Mucosa of descending colon (tissue), 3 donors: ENCODE measurements at regions not wholly inside any gene's neighbourhood (a gene's known extent, or its start where the extent isn't known, plus 50 kb on each side); places are given as distances from the start of the nearest gene placed in this dataset.

Experiments
- ATAC-seq: fragments of 200-7000 bp; cut with Tn5 transposase; one replicate; pipeline ENCODE4 v1.9.1; 2020; ENCODE audit warnings: mild to moderate bottlenecking, moderate library complexity
- DNase-seq, 3 donors: peaks; one replicate each; pipeline ENCODE4 v3.0.0-alpha.2; 2020
- H3K36me3 ChIP-seq: fragments of 200-600 bp; one replicate; pipeline ENCODE4 v1.8.0; 2021; ENCODE audit warnings: low read depth, mild to moderate bottlenecking
- H3K4me1 ChIP-seq: fragments of 200-600 bp; one replicate; pipeline ENCODE4 v1.8.0; 2021; ENCODE audit warnings: low read depth, mild to moderate bottlenecking
- H3K4me3 ChIP-seq: fragments of 200-600 bp; one replicate; pipeline ENCODE4 v1.8.0; 2021; ENCODE audit warnings: mild to moderate bottlenecking
- H3K9me3 ChIP-seq: fragments of 200-600 bp; one replicate; pipeline ENCODE4 v1.8.0; 2021; ENCODE audit warnings: mild to moderate bottlenecking
- CTCF ChIP-seq: fragments of 200-600 bp; IDR thresholded peaks from one replicate; pipeline ENCODE4 v1.8.0; 2022; ENCODE audit warnings: antibody characterized with exemption, mild to moderate bottlenecking
- intact Hi-C, 2 donors: fragments of 100-400 bp; cut with DNase I in 1 of 2; cut with micrococcal nuclease in 1 of 2; formaldehyde crosslinking; loops; one replicate each; pipeline versions ENCODE4 v1.11.0 to v1.11.1; 2022; cut with DNase I, micrococcal nuclease
- donor health status: DM: no; HTN: no; CAD: no; lungs with moderate emphysema.
- donor health status: DM: no; HTN: no; CAD: no.
- donor health status: DM: no; HTN: yes; CAD: no.

- no peak for DNase-seq
- ATAC-seq = no peak
- intact Hi-C loops = no loop called here
- no peak for TF ChIP-seq CTCF
- Histone ChIP-seq H3K36me3 (no peaks in the 10 kb centered on the region), H3K9me3 (no peaks in the 10 kb centered on the region), H3K4me1 (no peaks in the 10 kb centered on the region), H3K4me3 (no peak overlapping the region)
These were observed 139.4 kb upstream of the GPC1 start for GRCh38 chr2:240296104-240296406.

- no peak for ATAC-seq
- no peak for DNase-seq
- no peaks in the 10 kb centered on the region for H3K4me1 ChIP-seq
- H3K36me3 ChIP-seq = no peaks in the 10 kb centered on the region
- no peak for TF ChIP-seq CTCF
- no peak overlapping the region for H3K4me3 ChIP-seq
- intact Hi-C loops = no loop called here
- H3K9me3 ChIP-seq = no peaks in the 10 kb centered on the region
These were observed 138.8 kb upstream of the GPC1 start for GRCh38 chr2:240296476-240297255.

- no peak for TF ChIP-seq CTCF
- intact Hi-C loops = no loop called here
- Histone ChIP-seq H3K4me3 (no peak overlapping the region), H3K9me3 (no peaks in the 10 kb centered on the region), H3K36me3 (no peaks in the 10 kb centered on the region), H3K4me1 (no peaks in the 10 kb centered on the region)
- DNase-seq (no peak), ATAC-seq (no peak)
These were observed 138.0 kb upstream of the GPC1 start for GRCh38 chr2:240297256-240298116.

GRCh38 chr2:240298117-240298790, 137.2 kb upstream of the GPC1 start:
- no peak for TF ChIP-seq CTCF
- intact Hi-C loops = no loop called here
- no peak for DNase-seq
- H3K9me3 ChIP-seq = no peaks in the 10 kb centered on the region
- ATAC-seq = no peak
- no peaks in the 10 kb centered on the region for H3K4me1 ChIP-seq
- H3K4me3 ChIP-seq = no peak overlapping the region
- H3K36me3 ChIP-seq = no peaks in the 10 kb centered on the region

- TF ChIP-seq CTCF = no peak
- Histone ChIP-seq H3K4me1 (no peaks in the 10 kb centered on the region), H3K9me3 (no peaks in the 10 kb centered on the region), H3K4me3 (no peak overlapping the region), H3K36me3 (no peaks in the 10 kb centered on the region)
- DNase-seq = no peak
- intact Hi-C loops = no loop called here
- ATAC-seq = no peak
These were observed 136.4 kb upstream of the GPC1 start for GRCh38 chr2:240298803-240299709.
